Vagina (tissue), 2 donors: ENCODE measurements at regions not wholly inside any gene's neighbourhood (a gene's known extent, or its start where the extent isn't known, plus 50 kb on each side); places are given as distances from the start of the nearest gene placed in this dataset.

Source experiments
- DNase-seq, 2 donors: peaks; one replicate each; pipeline ENCODE4 v3.0.0-alpha.2; 2017; ENCODE audit errors: extremely low spot score in 2 of 2
- H3K27ac ChIP-seq: fragments of 200-600 bp; sonication (generic); one replicate; pipeline ENCODE4 v1.5.1; 2019
- H3K27me3 ChIP-seq: fragments of 200-600 bp; sonication (generic); one replicate; pipeline ENCODE4 v1.5.1; 2019
- H3K36me3 ChIP-seq, 2 donors: fragments of 200-600 bp; sonication (generic); one replicate each; pipeline ENCODE4 v1.5.1; 2017 to 2019
- H3K4me1 ChIP-seq: fragments of 200-600 bp; sonication (generic); one replicate; pipeline ENCODE4 v1.5.1; 2019
- H3K4me3 ChIP-seq, 2 donors: fragments of 200-600 bp; sonication (generic); 1 replicate in 1 of 2; 2 replicates in 1 of 2; pipeline ENCODE4 v1.5.1; 2016 to 2019
- H3K9me3 ChIP-seq: fragments of 200-600 bp; sonication (generic); one replicate; pipeline ENCODE4 v1.5.1; 2019
- CTCF ChIP-seq, 3 experiments: fragments of 450-650 bp in 2 of 3; fragments of 200-600 bp in 1 of 3; sonication (generic) in 1 of 3; IDR thresholded peaks; one replicate each; pipeline ENCODE4 v1.5.1; 2017 to 2019; ENCODE audit warnings: antibody characterized with exemption in 3 of 3, mild to moderate bottlenecking in 2 of 3, moderate library complexity in 2 of 3
- POLR2A ChIP-seq, 2 donors: fragments of 450-650 bp; IDR thresholded peaks; one replicate each; pipeline ENCODE4 v1.6.1; 2017; ENCODE audit warnings: antibody characterized with exemption in 2 of 2, mild to moderate bottlenecking in 2 of 2, moderate library complexity in 2 of 2
- POLR2AphosphoS5 ChIP-seq, 2 donors: sonication (generic); formaldehyde crosslinking; IDR thresholded peaks; one replicate each; pipeline ENCODE4 v1.9.0; 2017; ENCODE audit warnings: antibody characterized with exemption in 2 of 2, mild to moderate bottlenecking in 2 of 2, low read depth in 1 of 2; ENCODE audit not compliant: insufficient read depth in 1 of 2
- intact Hi-C: fragments of 100-400 bp; cut with DNase I; formaldehyde crosslinking; loops from one replicate; pipeline ENCODE4 v1.15.1; 2023

DNA sequence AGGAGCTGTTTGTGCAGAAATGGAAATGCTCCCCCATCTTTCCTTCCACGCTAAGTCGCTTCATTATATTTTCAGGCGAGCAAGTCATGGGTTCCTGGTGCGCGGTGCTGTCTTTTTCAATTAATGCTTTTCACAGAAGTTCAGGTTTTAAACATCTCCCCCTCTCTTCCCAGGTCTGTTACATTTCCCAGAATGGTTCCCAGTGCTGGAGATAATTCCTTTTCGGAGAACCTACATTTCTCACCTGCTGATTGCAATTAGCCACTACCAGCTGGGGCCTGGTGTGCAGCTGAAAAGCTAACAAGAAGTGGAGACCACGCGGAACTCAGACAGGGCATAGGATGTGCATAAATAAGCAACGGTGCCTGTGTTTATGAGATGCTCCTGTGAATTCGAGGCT lies 217.8 kb downstream of the MID1IP1 start:
- TF ChIP-seq POLR2AphosphoS5 (IDR thresholded peaks at IDR 0.05; ENCODE audit: insufficient read depth in 1 of 2, low read depth in 1 of 2), result no peak
- TF ChIP-seq POLR2A (IDR thresholded peaks at IDR 0.05), result no peak
- TF ChIP-seq CTCF (IDR thresholded peaks at IDR 0.05), result no peak
- Histone ChIP-seq H3K27me3 (no peaks in the 10 kb centered on the region), H3K4me3 (no peak overlapping the region), H3K27ac (no peak overlapping the region), H3K4me1 (no peaks in the 10 kb centered on the region), H3K36me3 (no peaks in the 10 kb centered on the region), H3K9me3 (no peaks in the 10 kb centered on the region)
- intact Hi-C loops, result no loop called here
- no peak for DNase-seq

DNA sequence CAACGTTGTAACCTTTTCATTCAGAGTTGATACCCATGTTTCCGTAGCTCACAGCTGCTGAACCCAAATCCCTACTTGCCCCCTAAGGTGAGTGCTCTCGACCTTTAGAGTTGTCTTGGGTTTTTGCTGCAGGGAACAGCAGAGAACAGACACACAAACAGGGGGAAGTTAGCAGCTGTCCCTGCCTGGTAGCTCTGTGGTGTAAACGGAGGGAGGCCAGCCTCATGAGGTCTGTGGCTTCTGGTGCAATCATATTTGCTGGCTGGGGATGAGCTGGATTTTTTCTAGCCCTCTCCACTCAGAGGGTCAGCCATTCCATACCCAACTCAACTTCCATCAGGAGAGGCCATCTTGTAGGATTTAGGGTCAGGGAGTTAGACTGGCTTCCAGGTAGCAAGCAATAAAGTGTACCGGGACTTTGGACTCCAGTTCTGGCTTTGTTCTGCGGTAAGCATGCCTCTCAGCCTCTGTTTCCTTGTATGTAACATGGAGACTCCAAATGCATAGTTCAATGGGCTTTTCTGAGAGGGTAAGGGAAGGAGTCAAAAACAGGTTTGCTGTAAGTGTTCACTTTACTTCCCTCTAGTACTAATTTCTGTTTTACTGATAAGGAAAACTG lies 218.9 kb downstream of the MID1IP1 start:
- intact Hi-C loops, result no loop called here
- H3K9me3 ChIP-seq, result no peaks in the 10 kb centered on the region
- H3K4me1 ChIP-seq, result no peaks in the 10 kb centered on the region
- no peak for TF ChIP-seq CTCF (IDR thresholded peaks at IDR 0.05)
- H3K4me3 ChIP-seq, result no peak overlapping the region
- no peak overlapping the region for H3K27ac ChIP-seq
- H3K36me3 ChIP-seq, result no peaks in the 10 kb centered on the region
- no peaks in the 10 kb centered on the region for H3K27me3 ChIP-seq
- DNase-seq, result no peak

GRCh38 chrX:39022106-39022505 lies 220.8 kb downstream of the MID1IP1 start:
- intact Hi-C loops, result no loop called here
- DNase-seq, result no peak
- H3K27me3 ChIP-seq, result no peaks in the 10 kb centered on the region
- no peak overlapping the region for H3K27ac ChIP-seq
- no peak for TF ChIP-seq CTCF (IDR thresholded peaks at IDR 0.05)
- no peak for TF ChIP-seq POLR2AphosphoS5 (IDR thresholded peaks at IDR 0.05; ENCODE audit: insufficient read depth in 1 of 2, low read depth in 1 of 2)
- TF ChIP-seq POLR2A (IDR thresholded peaks at IDR 0.05), result no peak
- no peaks in the 10 kb centered on the region for H3K36me3 ChIP-seq
- H3K9me3 ChIP-seq, result no peaks in the 10 kb centered on the region
- H3K4me1 ChIP-seq, result no peaks in the 10 kb centered on the region
- H3K4me3 ChIP-seq, result no peak overlapping the region

DNA sequence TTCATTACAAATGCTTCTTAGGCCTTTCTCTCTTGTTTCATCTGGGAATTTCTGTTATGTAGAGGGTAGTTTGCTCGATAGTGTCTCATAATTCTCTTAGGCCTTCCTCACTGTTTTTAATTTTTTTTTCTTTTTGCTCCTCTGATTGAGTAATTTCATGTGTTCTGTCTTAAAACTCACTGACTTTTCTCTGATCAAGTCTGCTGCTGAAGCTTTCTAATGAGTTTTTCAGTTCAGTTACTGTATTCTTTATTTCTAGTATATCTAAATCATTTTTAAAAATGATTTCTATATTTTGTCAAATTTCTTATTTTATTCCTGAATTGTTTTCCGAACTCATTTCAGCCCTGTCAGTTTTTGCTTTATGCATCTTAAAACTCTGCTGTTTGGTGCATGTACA lies 228.0 kb downstream of the MID1IP1 start:
- TF ChIP-seq POLR2A (IDR thresholded peaks at IDR 0.05) (no peak), CTCF (IDR thresholded peaks at IDR 0.05) (no peak), POLR2AphosphoS5 (IDR thresholded peaks at IDR 0.05; ENCODE audit: insufficient read depth in 1 of 2, low read depth in 1 of 2) (no peak)
- intact Hi-C loops, result no loop called here
- no peak overlapping the region for H3K27ac ChIP-seq

GRCh38 chrX:39030636-39031035 lies 229.4 kb downstream of the MID1IP1 start:
- no peak for DNase-seq
- H3K27ac ChIP-seq, result no peak overlapping the region
- no peak overlapping the region for H3K4me3 ChIP-seq
- H3K4me1 ChIP-seq, result no peaks in the 10 kb centered on the region
- H3K36me3 ChIP-seq, result no peaks in the 10 kb centered on the region
- intact Hi-C loops, result no loop called here
- H3K9me3 ChIP-seq, result peaks cover 16% of the 10 kb centered on the region
- TF ChIP-seq POLR2A (IDR thresholded peaks at IDR 0.05) (no peak), CTCF (IDR thresholded peaks at IDR 0.05) (no peak), POLR2AphosphoS5 (IDR thresholded peaks at IDR 0.05; ENCODE audit: insufficient read depth in 1 of 2, low read depth in 1 of 2) (no peak)
- H3K27me3 ChIP-seq, result no peaks in the 10 kb centered on the region

More for the DNA sequence above, 228.0 kb downstream of the MID1IP1 start:
- Histone ChIP-seq H3K4me1 (no peaks in the 10 kb centered on the region), H3K36me3 (no peaks in the 10 kb centered on the region), H3K4me3 (no peak overlapping the region), H3K9me3 (peaks cover 16% of the 10 kb centered on the region), H3K27me3 (no peaks in the 10 kb centered on the region)
- no peak for DNase-seq
